Loucy (cell line): ENCODE measurements at regions not wholly inside any gene's neighbourhood (a gene's known extent, or its start where the extent isn't known, plus 50 kb on each side); places are given as distances from the start of the nearest gene placed in this dataset.

Experiments used
- H2AFZ ChIP-seq: fragments of 200-600 bp; sonication (generic); 2 replicates; pipeline ENCODE4 v1.6.0; 2016; ENCODE audit warnings: antibody characterized with exemption, mild to moderate bottlenecking, low read length, moderate library complexity
- H3F3A ChIP-seq: fragments of 200-600 bp; 2 replicates; pipeline ENCODE4 v1.6.0; 2016; ENCODE audit warnings: antibody characterized with exemption, low read depth, mild to moderate bottlenecking
- H3K27me3 ChIP-seq: fragments of 200-600 bp; sonication (generic); 2 replicates; pipeline ENCODE4 v1.6.1; 2014; ENCODE audit warnings: low read length, mild to moderate bottlenecking; ENCODE audit not compliant: insufficient read depth, poor library complexity, severe bottlenecking
- H3K36me3 ChIP-seq: fragments of 200-600 bp; sonication (generic); 2 replicates; pipeline ENCODE4 v1.6.1; 2016; ENCODE audit warnings: low read length; ENCODE audit not compliant: insufficient read depth
- H3K4me1 ChIP-seq: fragments of 200-600 bp; sonication (generic); 2 replicates; pipeline ENCODE4 v1.5.1; 2014; ENCODE audit warnings: low read length, mild to moderate bottlenecking; ENCODE audit not compliant: insufficient read depth, poor library complexity, severe bottlenecking
- H3K4me2 ChIP-seq: fragments of 200-600 bp; sonication (generic); 2 replicates; pipeline ENCODE4 v1.6.0; 2014; ENCODE audit warnings: antibody characterized with exemption, low read length, low read depth, mild to moderate bottlenecking; ENCODE audit not compliant: poor library complexity, severe bottlenecking
- H3K4me3 ChIP-seq: fragments of 200-600 bp; sonication (generic); 2 replicates; pipeline ENCODE4 v1.5.1; 2014; ENCODE audit warnings: low read length, mild to moderate bottlenecking, mixed read lengths; ENCODE audit not compliant: poor library complexity, severe bottlenecking
- H3K79me2 ChIP-seq: fragments of 200-600 bp; sonication (generic); 2 replicates; pipeline ENCODE4 v1.6.1; 2014; ENCODE audit warnings: low read length; ENCODE audit not compliant: insufficient read depth
- H3K9ac ChIP-seq: fragments of 200-600 bp; sonication (generic); 2 replicates; pipeline ENCODE4 v1.6.0; 2014; ENCODE audit warnings: mild to moderate bottlenecking, low read depth, low read length, moderate library complexity; ENCODE audit not compliant: poor library complexity, severe bottlenecking
- H3K9me2 ChIP-seq: fragments of 200-600 bp; sonication (generic); replicated peaks from 2 replicates; pipeline ENCODE4 v1.6.1; 2016; ENCODE audit warnings: low read depth, low read length, mixed read lengths
- H3K9me3 ChIP-seq: fragments of 200-600 bp; sonication (generic); 2 replicates; pipeline ENCODE4 v1.6.1; 2014; ENCODE audit warnings: mild to moderate bottlenecking, antibody characterized with exemption, low read length, low read depth; ENCODE audit not compliant: insufficient read depth
- H4K20me1 ChIP-seq: fragments of 200-600 bp; sonication (generic); 2 replicates; pipeline ENCODE4 v1.6.0; 2014; ENCODE audit warnings: antibody characterized with exemption, low read length, mild to moderate bottlenecking; ENCODE audit not compliant: insufficient read depth, poor library complexity, severe bottlenecking
- EZH2phosphoT487 ChIP-seq: fragments of 200-600 bp; IDR thresholded peaks from 2 replicates; pipeline ENCODE4 v1.6.1; 2018; ENCODE audit warnings: antibody characterized with exemption, mild to moderate bottlenecking, moderate library complexity, borderline replicate concordance
- TF ChIP-seq, protein P1 (sequence below): fragments of 200-600 bp; sonication (generic); conservative IDR thresholded peaks from 2 replicates; pipeline ENCODE4 v1.5.1; 2014; ENCODE audit warnings: mild to moderate bottlenecking, antibody characterized with exemption, low read length

- no peaks in the 10 kb centered on the region for H3F3A ChIP-seq
- H2AFZ ChIP-seq = no peak overlapping the region
- H3K9me2 ChIP-seq = no peaks in the 10 kb centered on the region
- H4K20me1 ChIP-seq = no peaks in the 10 kb centered on the region
- H3K9me3 ChIP-seq = no peaks in the 10 kb centered on the region
- no peaks in the 10 kb centered on the region for H3K79me2 ChIP-seq
- no peaks in the 10 kb centered on the region for H3K4me1 ChIP-seq
- no peak overlapping the region for H3K9ac ChIP-seq
- TF ChIP-seq, protein P1, sequence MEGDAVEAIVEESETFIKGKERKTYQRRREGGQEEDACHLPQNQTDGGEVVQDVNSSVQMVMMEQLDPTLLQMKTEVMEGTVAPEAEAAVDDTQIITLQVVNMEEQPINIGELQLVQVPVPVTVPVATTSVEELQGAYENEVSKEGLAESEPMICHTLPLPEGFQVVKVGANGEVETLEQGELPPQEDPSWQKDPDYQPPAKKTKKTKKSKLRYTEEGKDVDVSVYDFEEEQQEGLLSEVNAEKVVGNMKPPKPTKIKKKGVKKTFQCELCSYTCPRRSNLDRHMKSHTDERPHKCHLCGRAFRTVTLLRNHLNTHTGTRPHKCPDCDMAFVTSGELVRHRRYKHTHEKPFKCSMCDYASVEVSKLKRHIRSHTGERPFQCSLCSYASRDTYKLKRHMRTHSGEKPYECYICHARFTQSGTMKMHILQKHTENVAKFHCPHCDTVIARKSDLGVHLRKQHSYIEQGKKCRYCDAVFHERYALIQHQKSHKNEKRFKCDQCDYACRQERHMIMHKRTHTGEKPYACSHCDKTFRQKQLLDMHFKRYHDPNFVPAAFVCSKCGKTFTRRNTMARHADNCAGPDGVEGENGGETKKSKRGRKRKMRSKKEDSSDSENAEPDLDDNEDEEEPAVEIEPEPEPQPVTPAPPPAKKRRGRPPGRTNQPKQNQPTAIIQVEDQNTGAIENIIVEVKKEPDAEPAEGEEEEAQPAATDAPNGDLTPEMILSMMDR = no peak
- TF ChIP-seq EZH2phosphoT487 = no peak
- H3K4me3 ChIP-seq = no peak overlapping the region
- no peaks in the 10 kb centered on the region for H3K36me3 ChIP-seq
- H3K4me2 ChIP-seq = no peak overlapping the region
- no peaks in the 10 kb centered on the region for H3K27me3 ChIP-seq
Measured at GRCh38 chr11:23359297-23359696, 499.0 kb upstream of the CCDC179 start.

DNA sequence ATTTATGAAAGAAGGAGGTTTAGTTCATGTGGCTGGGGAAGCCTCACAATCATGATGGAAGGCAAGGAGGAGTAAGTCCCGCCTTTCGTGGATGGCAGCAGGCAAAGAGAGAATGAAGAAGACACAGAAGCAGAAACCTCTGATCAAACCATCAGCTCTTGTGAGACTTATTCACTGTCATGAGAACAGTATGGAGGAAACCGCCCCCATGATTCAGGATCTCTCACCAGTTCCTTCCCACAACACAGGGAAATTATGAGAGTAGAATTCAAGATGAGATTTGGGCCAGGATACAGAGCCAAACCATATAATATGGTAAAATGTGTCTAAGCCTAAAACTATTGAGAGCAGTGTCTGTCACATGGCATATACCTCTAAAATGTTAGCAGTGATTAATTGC lies 503.8 kb upstream of the CCDC179 start:
- H3K4me3 ChIP-seq = no peak overlapping the region

DNA sequence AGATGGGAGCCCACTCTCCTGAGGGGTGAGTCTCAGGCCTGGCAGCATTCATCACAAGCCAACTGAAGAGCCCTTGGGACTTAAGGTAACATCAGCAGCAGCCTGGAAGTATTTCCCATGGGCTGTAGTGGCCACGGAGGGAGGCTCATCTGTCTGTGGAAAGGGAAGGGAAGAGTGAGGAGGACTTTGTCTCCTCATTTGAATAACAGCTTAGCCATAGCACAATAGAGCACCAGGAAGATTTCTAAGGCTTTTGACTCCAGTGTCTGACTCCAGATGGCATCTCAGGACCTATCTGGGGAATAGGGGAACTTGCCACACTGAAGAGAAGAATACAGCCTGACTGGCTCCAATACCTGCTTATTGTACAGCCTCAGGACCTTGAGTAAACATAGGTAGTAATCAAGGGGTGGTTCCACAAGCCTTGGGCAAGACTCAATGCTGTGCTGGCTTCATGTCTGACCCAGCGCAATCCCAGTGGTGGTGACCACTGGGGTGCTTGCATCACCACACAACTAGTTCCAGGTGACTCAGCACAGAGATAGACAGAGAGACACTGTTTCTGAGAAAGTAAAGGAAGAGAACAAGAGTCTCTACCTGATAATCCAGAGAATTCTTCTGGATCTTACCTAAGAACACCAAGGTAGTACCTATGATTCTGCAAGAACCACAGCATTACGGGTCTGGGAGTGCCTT lies 510.5 kb upstream of the CCDC179 start:
- H3K9me3 ChIP-seq = no peaks in the 10 kb centered on the region
- H3K79me2 ChIP-seq = no peaks in the 10 kb centered on the region
- H3K9me2 ChIP-seq = no peaks in the 10 kb centered on the region
- H3K27me3 ChIP-seq = no peaks in the 10 kb centered on the region
- TF ChIP-seq EZH2phosphoT487 = no peak
- TF ChIP-seq, protein P1 = no peak
- H2AFZ ChIP-seq = no peak overlapping the region
- no peaks in the 10 kb centered on the region for H4K20me1 ChIP-seq
- no peak overlapping the region for H3K4me2 ChIP-seq
- no peak overlapping the region for H3K4me3 ChIP-seq
- H3F3A ChIP-seq = no peaks in the 10 kb centered on the region
- H3K4me1 ChIP-seq = no peaks in the 10 kb centered on the region
- H3K9ac ChIP-seq = no peak overlapping the region
- no peaks in the 10 kb centered on the region for H3K36me3 ChIP-seq

More for the DNA sequence above, 503.8 kb upstream of the CCDC179 start:
- Histone ChIP-seq H3K4me2 (no peak overlapping the region), H3K9me2 (no peaks in the 10 kb centered on the region), H3K27me3 (no peaks in the 10 kb centered on the region), H3K36me3 (no peaks in the 10 kb centered on the region), H3K9ac (no peak overlapping the region), H3K4me1 (no peaks in the 10 kb centered on the region), H4K20me1 (no peaks in the 10 kb centered on the region), H2AFZ (no peak overlapping the region), H3F3A (no peaks in the 10 kb centered on the region), H3K9me3 (no peaks in the 10 kb centered on the region), H3K79me2 (no peaks in the 10 kb centered on the region)
- no peak for TF ChIP-seq EZH2phosphoT487
- TF ChIP-seq, protein P1 = no peak
